ENCODE measurements at regions not wholly inside any gene's neighbourhood (a gene's known extent, or its start where the extent isn't known, plus 50 kb on each side); places are given as distances from the start of the nearest gene placed in this dataset.

DNA sequence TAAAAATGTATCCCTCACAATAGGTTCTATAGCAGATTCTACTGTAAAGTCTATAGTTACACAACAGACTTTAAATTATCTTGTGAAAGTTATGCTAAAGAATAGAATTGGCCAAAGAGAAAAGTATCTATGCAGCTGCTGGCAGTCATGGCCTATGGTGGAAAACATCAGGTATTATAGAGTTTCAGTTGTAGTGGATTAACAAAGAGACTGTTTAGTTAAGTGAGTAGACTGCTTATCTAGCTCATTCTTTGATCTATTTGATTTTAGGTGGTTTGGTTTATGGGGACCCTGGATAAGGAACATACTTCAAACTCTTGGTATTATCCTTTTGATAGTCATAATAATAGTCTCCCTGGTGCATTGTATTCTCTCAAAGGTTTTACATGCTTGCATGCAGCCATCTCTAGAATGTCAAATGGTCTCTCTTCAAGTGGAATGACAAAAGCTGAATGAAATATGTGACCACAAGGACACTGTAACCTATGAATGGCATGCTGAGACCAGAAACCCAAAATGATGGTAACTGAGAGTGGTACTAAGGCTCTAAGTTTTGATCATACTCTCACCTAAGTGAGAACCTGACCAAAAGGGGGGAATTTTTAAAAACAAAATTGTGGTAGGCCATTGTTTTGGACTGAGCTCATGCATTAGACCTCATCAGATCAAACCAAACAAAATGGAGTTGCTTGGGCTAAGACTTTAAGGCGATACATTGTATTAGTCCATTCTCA lies 54.9 kb upstream of the NAMPT start:
- no peak for DNase-seq

DNA sequence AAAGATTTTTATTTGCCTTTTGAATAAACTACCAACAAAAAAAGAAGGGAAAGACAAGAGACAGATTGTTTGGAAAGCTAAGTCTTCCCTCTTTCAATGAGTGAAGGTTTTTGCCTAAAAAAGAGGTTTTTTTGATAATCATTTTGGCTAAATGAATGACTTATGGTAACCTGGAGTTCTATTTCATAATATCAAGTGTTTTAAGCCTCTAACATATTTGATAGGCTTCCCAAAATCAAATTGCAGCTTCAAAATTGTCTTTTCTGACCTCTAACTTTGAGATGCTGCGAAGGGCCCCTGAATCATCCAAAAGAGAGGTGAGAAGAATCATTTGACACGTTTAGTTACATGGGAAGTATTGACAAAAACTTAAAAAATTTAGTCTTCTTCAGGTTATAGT lies 53.0 kb upstream of the NAMPT start:
- no peak for DNase-seq

- no peak for DNase-seq
Measured at GRCh38 chr7:106335814-106336213, 51.0 kb upstream of the NAMPT start.

Data from effector CD4-positive, alpha-beta T cell (primary cell).